SK-N-SH (cell line): ENCODE measurements at regions not wholly inside any gene's neighbourhood (a gene's known extent, or its start where the extent isn't known, plus 50 kb on each side); places are given as distances from the start of the nearest gene placed in this dataset.

Experiments
- EP300 ChIP-seq, 2 experiments: IDR thresholded peaks; 2 replicates each; pipeline versions ENCODE4 v1.4.0 to v1.6.1; 2012; ENCODE audit warnings: borderline replicate concordance in 1 of 2, low read depth in 1 of 2, low read length in 1 of 2
- EZH2phosphoT487 ChIP-seq: fragments of 200-600 bp; sonication (generic); IDR thresholded peaks from 2 replicates; pipeline ENCODE4 v1.6.1; 2017; ENCODE audit warnings: low read depth, mixed run types, mild to moderate bottlenecking, antibody characterized with exemption, moderate library complexity, borderline replicate concordance
- FOXJ3 ChIP-seq: sonication (generic); formaldehyde crosslinking; IDR thresholded peaks from 2 replicates; pipeline ENCODE4 v1.5.1; 2020; ENCODE audit warnings: mild to moderate bottlenecking, missing genetic modification reagents
- IRF3 ChIP-seq: fragments of 150-350 bp; IDR thresholded peaks from 2 replicates; pipeline ENCODE4 v1.6.1; 2016; ENCODE audit warnings: mild to moderate bottlenecking, low read depth, low read length
- POLR2AphosphoS5 ChIP-seq: IDR thresholded peaks from 2 replicates; pipeline ENCODE4 v1.6.1; 2012; ENCODE audit warnings: low read depth, low read length
- RFX5 ChIP-seq: IDR thresholded peaks from 2 replicates; pipeline ENCODE4 v1.6.1; 2012; ENCODE audit warnings: mild to moderate bottlenecking, improper control_type of control experiment, low read length
- TCF12 ChIP-seq: IDR thresholded peaks from 2 replicates; pipeline ENCODE4 v1.4.0; 2012
- USF1 ChIP-seq: IDR thresholded peaks from 2 replicates; pipeline ENCODE4 v1.4.0; 2012; ENCODE audit warnings: low read depth, borderline replicate concordance
- USF2 ChIP-seq: fragments of 150-350 bp; IDR thresholded peaks from 2 replicates; pipeline ENCODE4 v1.6.1; 2017; ENCODE audit warnings: antibody characterized with exemption, low read length, low read depth, borderline replicate concordance
- YY1 ChIP-seq: IDR thresholded peaks from 2 replicates; pipeline ENCODE4 v1.4.0; 2012; ENCODE audit warnings: low read depth, mild to moderate bottlenecking
- TF ChIP-seq, protein P1 (sequence below): fragments of 200-600 bp; sonication (generic); IDR thresholded peaks from 2 replicates; pipeline ENCODE4 v1.6.1; 2017; ENCODE audit warnings: antibody characterized with exemption, mild to moderate bottlenecking, moderate library complexity

DNA sequence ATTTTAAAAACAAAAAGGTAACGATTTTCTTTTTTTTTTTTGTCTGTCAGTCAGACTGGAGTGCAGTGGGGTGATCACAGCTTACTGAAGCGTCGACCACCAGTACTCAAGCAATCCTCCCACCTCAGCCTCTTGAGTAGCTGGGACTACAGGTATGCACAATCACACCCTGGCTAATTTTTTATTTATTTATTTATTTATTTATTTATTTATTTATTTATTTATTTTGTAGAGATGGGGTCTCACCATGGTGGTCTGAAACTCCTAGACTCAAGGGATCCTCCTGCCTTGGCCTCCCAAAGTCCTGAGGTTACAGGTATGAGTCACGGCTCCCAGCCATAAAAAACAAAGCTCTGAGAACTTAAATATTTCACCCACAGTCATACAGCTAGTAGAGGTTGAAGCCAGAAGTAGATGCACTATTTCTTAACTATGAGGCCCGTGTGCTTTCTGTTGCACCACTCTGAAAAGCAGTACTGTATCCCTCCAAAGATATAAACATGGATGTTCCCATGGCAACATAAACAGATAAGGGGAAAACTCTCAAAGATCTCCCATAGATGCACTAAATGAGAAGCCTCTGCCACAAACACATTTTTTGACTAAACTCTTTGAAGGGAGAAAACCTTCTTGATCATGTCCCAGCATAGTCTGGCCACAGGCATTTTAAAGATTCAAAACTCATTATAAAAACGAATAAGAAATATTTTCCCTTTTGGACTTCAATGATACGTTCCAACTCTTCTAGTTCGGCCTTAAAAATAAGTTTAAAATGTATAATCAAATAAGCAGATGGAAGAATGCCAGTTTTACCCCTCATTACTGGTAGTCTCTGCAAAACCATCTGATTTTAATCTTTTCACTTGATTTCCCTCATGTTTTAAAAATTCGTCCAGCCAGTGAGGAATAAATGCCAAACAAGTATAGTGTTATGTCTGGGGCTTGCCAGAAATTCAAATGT lies 162.3 kb upstream of the ARHGEF26 start:
- TF ChIP-seq, protein P1, sequence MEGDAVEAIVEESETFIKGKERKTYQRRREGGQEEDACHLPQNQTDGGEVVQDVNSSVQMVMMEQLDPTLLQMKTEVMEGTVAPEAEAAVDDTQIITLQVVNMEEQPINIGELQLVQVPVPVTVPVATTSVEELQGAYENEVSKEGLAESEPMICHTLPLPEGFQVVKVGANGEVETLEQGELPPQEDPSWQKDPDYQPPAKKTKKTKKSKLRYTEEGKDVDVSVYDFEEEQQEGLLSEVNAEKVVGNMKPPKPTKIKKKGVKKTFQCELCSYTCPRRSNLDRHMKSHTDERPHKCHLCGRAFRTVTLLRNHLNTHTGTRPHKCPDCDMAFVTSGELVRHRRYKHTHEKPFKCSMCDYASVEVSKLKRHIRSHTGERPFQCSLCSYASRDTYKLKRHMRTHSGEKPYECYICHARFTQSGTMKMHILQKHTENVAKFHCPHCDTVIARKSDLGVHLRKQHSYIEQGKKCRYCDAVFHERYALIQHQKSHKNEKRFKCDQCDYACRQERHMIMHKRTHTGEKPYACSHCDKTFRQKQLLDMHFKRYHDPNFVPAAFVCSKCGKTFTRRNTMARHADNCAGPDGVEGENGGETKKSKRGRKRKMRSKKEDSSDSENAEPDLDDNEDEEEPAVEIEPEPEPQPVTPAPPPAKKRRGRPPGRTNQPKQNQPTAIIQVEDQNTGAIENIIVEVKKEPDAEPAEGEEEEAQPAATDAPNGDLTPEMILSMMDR, result no peak
- TF ChIP-seq RFX5 (no peak), EP300 (IDR thresholded peaks at IDR 0.05; ENCODE audit: borderline replicate concordance in 1 of 2, low read depth in 1 of 2, low read length in 1 of 2) (no peak), IRF3 (no peak), USF2 (no peak), TCF12 (no peak), FOXJ3 (CRISPR knock-in tag) (no peak), YY1 (no peak), EZH2phosphoT487 (no peak), USF1 (no peak), POLR2AphosphoS5 (no peak)
